ENCODE measurements at regions not wholly inside any gene's neighbourhood (a gene's known extent, or its start where the extent isn't known, plus 50 kb on each side); places are given as distances from the start of the nearest gene placed in this dataset.

- TF ChIP-seq CTCF (conservative IDR thresholded peaks at IDR 0.05; ENCODE audit: low read length), result no peak
- TF ChIP-seq EZH2phosphoT487 (IDR thresholded peaks at IDR 0.05; ENCODE audit: borderline replicate concordance), result no peak
Measured at GRCh38 chr11:8799273-8799672, 111.7 kb upstream of the AKIP1 start.
